ENCODE measurements at regions not wholly inside any gene's neighbourhood (a gene's known extent, or its start where the extent isn't known, plus 50 kb on each side); places are given as distances from the start of the nearest gene placed in this dataset.
A peak's percentile ranks its signal among the peaks of the same experiment; 100 is the strongest.

DNA sequence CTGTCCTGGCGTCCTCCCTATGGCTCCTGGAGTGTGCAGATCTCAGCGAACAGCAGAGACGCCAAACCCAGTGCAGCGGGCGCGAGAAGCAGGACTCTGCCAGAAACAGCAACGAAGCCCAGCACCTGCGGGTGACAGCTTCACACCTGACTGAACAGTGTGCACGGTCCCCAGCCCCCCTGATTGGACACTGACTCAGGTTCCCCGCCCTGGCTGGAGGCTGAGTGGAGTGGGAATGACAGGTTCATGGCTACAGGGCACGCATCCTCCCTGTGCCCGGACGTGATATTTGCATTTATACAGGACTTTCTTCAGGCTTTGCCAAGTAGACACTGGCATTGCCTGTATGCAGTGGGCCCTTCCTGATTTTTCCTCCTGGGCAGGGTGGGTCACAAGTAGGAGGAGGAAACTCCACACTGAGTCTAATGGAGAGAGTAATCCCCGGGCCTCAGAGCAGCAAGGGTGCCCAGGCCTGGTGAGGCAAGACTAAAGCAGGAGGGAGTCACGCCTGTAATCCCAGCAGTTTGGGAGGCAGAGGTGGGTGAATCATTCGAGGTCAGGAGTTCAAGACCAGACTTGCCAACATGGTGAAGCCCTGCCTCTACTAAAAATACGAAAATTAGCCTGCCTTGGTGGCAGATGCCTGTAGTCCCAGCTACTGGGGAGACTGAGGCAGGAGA lies 71.6 kb downstream of the ASCL4 start:
- no peak overlapping the region for H3K4me2 ChIP-seq (ENCODE audit: insufficient read depth, low read length, poor library complexity, severe bottlenecking)
- H3K4me1 ChIP-seq (ENCODE audit: control insufficient read depth in 2 of 2, insufficient read depth in 1 of 2, low read depth in 1 of 2, low read length in 2 of 2): peaks cover 3 to 13% of the 10 kb centered on the region in 2 donors
- peaks cover 0 to 2% of the 10 kb centered on the region in 2 donors for H3K9me3 ChIP-seq (replicated peaks in 1 of 2; ENCODE audit: control insufficient read depth in 2 of 2, insufficient read depth in 1 of 2, low read depth in 1 of 2, low read length in 2 of 2)
- peak overlapping the region in 1 of 2 donors; percentile 53 for H3K4me3 ChIP-seq (ENCODE audit: low read length in 2 of 2)
- no peak overlapping the region for H4K8ac ChIP-seq (ENCODE audit: low read depth, low read length)
- no peak overlapping the region for H2BK5ac ChIP-seq (ENCODE audit: low read length)
- H2BK12ac ChIP-seq (ENCODE audit: low read length): no peak overlapping the region
- no CpG with 5 or more reads among the region's 17 CpGs for WGBS, 2 donors (ENCODE audit: extremely low coverage in 2 of 2, insufficient read length in 2 of 2, insufficient replicate concordance in 1 of 2)
- no peak overlapping the region for H2BK120ac ChIP-seq (ENCODE audit: low read depth, low read length)
- peak overlapping the region; percentile 7 for H3K9ac ChIP-seq (ENCODE audit: low read depth, low read length, poor library complexity)
- no peak overlapping the region for H2AFZ ChIP-seq (ENCODE audit: low read length)
- H3K27ac ChIP-seq (replicated peaks; ENCODE audit: low read length): no peak overlapping the region
- no peaks in the 10 kb centered on the region for H3K36me3 ChIP-seq (replicated peaks in 1 of 2; ENCODE audit: control insufficient read depth in 2 of 2, insufficient read depth in 2 of 2, low read length in 2 of 2)
- H3K23ac ChIP-seq (ENCODE audit: low read depth, low read length, poor library complexity): peak overlapping the region; percentile 87
- DNase-seq (ENCODE audit: low spot score): no peak
- no peak overlapping the region for H2BK15ac ChIP-seq (ENCODE audit: low read length)
- no peak overlapping the region for H3K14ac ChIP-seq (ENCODE audit: low read length)
- H3K79me1 ChIP-seq (ENCODE audit: low read depth, low read length): no peaks in the 10 kb centered on the region
- no peak overlapping the region for H3K4ac ChIP-seq (ENCODE audit: low read length)
- no peak overlapping the region for H4K91ac ChIP-seq (ENCODE audit: low read depth, low read length, poor library complexity)
- H3K27me3 ChIP-seq (ENCODE audit: control insufficient read depth in 3 of 3, insufficient read depth in 3 of 3, low read depth in 1 of 3, low read length in 3 of 3): peaks cover 18 to 90% (median 51%) of the 10 kb centered on the region in 3 experiments
- peak overlapping the region; percentile 5 for H2AK5ac ChIP-seq (ENCODE audit: low read depth, low read length)
- no peak overlapping the region for H3K18ac ChIP-seq (ENCODE audit: low read length)

DNA sequence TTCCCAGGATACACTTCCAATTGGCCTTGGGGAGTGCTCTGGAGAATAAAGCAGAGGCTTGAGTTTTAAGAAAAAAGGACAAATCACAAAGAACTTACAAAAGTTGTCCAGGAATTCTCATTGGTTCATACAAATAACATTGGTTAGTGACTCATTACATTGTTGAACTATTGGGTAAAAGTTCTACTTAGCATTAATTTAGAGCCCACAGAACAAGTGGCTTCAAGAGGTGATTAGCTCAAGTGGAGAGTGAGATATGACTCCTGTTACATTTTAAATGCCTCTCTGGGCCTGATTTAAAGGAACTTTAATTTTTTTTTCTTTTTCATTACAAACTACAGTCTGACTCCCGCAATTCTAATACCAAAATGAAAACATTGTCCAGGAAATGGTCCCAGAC lies 72.9 kb downstream of the ASCL4 start:
- Histone ChIP-seq H3K27me3 (ENCODE audit: control insufficient read depth in 3 of 3, insufficient read depth in 3 of 3, low read depth in 1 of 3, low read length in 3 of 3) (peaks cover 18 to 79% (median 51%) of the 10 kb centered on the region in 3 experiments), H3K4ac (ENCODE audit: low read length) (no peak overlapping the region), H3K4me3 (ENCODE audit: low read length in 2 of 2) (no peak overlapping the region), H3K9ac (ENCODE audit: low read depth, low read length, poor library complexity) (no peak overlapping the region), H3K27ac (replicated peaks; ENCODE audit: low read length) (no peak overlapping the region), H2AFZ (ENCODE audit: low read length) (no peak overlapping the region), H2BK12ac (ENCODE audit: low read length) (no peak overlapping the region), H2BK15ac (ENCODE audit: low read length) (no peak overlapping the region), H4K91ac (ENCODE audit: low read depth, low read length, poor library complexity) (no peak overlapping the region), H2AK5ac (ENCODE audit: low read depth, low read length) (no peak overlapping the region), H3K23ac (ENCODE audit: low read depth, low read length, poor library complexity) (no peak overlapping the region), H3K9me3 (replicated peaks in 1 of 2; ENCODE audit: control insufficient read depth in 2 of 2, insufficient read depth in 1 of 2, low read depth in 1 of 2, low read length in 2 of 2) (peaks cover 0 to 2% of the 10 kb centered on the region in 2 donors), H3K79me1 (ENCODE audit: low read depth, low read length) (no peaks in the 10 kb centered on the region), H3K18ac (ENCODE audit: low read length) (no peak overlapping the region), H2BK5ac (ENCODE audit: low read length) (no peak overlapping the region), H2BK120ac (ENCODE audit: low read depth, low read length) (no peak overlapping the region), H3K36me3 (replicated peaks in 1 of 2; ENCODE audit: control insufficient read depth in 2 of 2, insufficient read depth in 2 of 2, low read length in 2 of 2) (no peaks in the 10 kb centered on the region), H4K8ac (ENCODE audit: low read depth, low read length) (no peak overlapping the region), H3K4me2 (ENCODE audit: insufficient read depth, low read length, poor library complexity, severe bottlenecking) (no peak overlapping the region), H3K14ac (ENCODE audit: low read length) (no peak overlapping the region), H3K4me1 (ENCODE audit: control insufficient read depth in 2 of 2, insufficient read depth in 1 of 2, low read depth in 1 of 2, low read length in 2 of 2) (peaks cover 3 to 13% of the 10 kb centered on the region in 2 donors)
- no peak for DNase-seq (ENCODE audit: low spot score)
- WGBS, 2 donors (ENCODE audit: extremely low coverage in 2 of 2, insufficient read length in 2 of 2, insufficient replicate concordance in 1 of 2): no CpG with 5 or more reads among the region's 1 CpG

GRCh38 chr12:107847830-107848229 lies 73.3 kb downstream of the ASCL4 start:
- peak overlapping the region; percentile 38 for H3K14ac ChIP-seq (ENCODE audit: low read length)

GRCh38 chr12:107853479-107853878 lies 79.0 kb downstream of the ASCL4 start:
- H2AK5ac ChIP-seq (ENCODE audit: low read depth, low read length): no peak overlapping the region
- H2AFZ ChIP-seq (ENCODE audit: low read length): no peak overlapping the region
- no peak overlapping the region for H3K9ac ChIP-seq (ENCODE audit: low read depth, low read length, poor library complexity)
- H4K91ac ChIP-seq (ENCODE audit: low read depth, low read length, poor library complexity): no peak overlapping the region
- no peak overlapping the region for H3K14ac ChIP-seq (ENCODE audit: low read length)
- peaks cover 0 to 2% of the 10 kb centered on the region in 2 donors for H3K9me3 ChIP-seq (replicated peaks in 1 of 2; ENCODE audit: control insufficient read depth in 2 of 2, insufficient read depth in 1 of 2, low read depth in 1 of 2, low read length in 2 of 2)
- no peak overlapping the region for H3K4me2 ChIP-seq (ENCODE audit: insufficient read depth, low read length, poor library complexity, severe bottlenecking)
- no peaks in the 10 kb centered on the region for H3K36me3 ChIP-seq (replicated peaks in 1 of 2; ENCODE audit: control insufficient read depth in 2 of 2, insufficient read depth in 2 of 2, low read length in 2 of 2)
- no peak overlapping the region for H3K27ac ChIP-seq (replicated peaks; ENCODE audit: low read length)
- no peak overlapping the region for H3K4ac ChIP-seq (ENCODE audit: low read length)
- H3K18ac ChIP-seq (ENCODE audit: low read length): no peak overlapping the region
- WGBS, 2 donors (ENCODE audit: extremely low coverage in 2 of 2, insufficient read length in 2 of 2, insufficient replicate concordance in 1 of 2): no CpG with 5 or more reads among the region's 3 CpGs
- no peak overlapping the region for H2BK12ac ChIP-seq (ENCODE audit: low read length)
- no peak overlapping the region for H2BK5ac ChIP-seq (ENCODE audit: low read length)
- no peak overlapping the region for H2BK120ac ChIP-seq (ENCODE audit: low read depth, low read length)
- H3K4me1 ChIP-seq (ENCODE audit: control insufficient read depth in 2 of 2, insufficient read depth in 1 of 2, low read depth in 1 of 2, low read length in 2 of 2): no peaks in the 10 kb centered on the region
- no peaks in the 10 kb centered on the region for H3K79me1 ChIP-seq (ENCODE audit: low read depth, low read length)
- H4K8ac ChIP-seq (ENCODE audit: low read depth, low read length): no peak overlapping the region
- peaks cover 0 to 62% (median 2%) of the 10 kb centered on the region in 3 experiments for H3K27me3 ChIP-seq (ENCODE audit: control insufficient read depth in 3 of 3, insufficient read depth in 3 of 3, low read depth in 1 of 3, low read length in 3 of 3)
- no peak for DNase-seq (ENCODE audit: low spot score)
- H2BK15ac ChIP-seq (ENCODE audit: low read length): no peak overlapping the region
- no peak overlapping the region for H3K23ac ChIP-seq (ENCODE audit: low read depth, low read length, poor library complexity)
- no peak overlapping the region for H3K4me3 ChIP-seq (ENCODE audit: low read length in 2 of 2)

More at GRCh38 chr12:107847830-107848229, 73.3 kb downstream of the ASCL4 start:
- Histone ChIP-seq H3K4ac (ENCODE audit: low read length) (no peak overlapping the region), H3K23ac (ENCODE audit: low read depth, low read length, poor library complexity) (peak overlapping the region; percentile 20), H3K4me3 (ENCODE audit: low read length in 2 of 2) (no peak overlapping the region), H3K4me2 (ENCODE audit: insufficient read depth, low read length, poor library complexity, severe bottlenecking) (no peak overlapping the region), H3K4me1 (ENCODE audit: control insufficient read depth in 2 of 2, insufficient read depth in 1 of 2, low read depth in 1 of 2, low read length in 2 of 2) (peaks cover 3 to 13% of the 10 kb centered on the region in 2 donors), H2BK5ac (ENCODE audit: low read length) (no peak overlapping the region), H2AFZ (ENCODE audit: low read length) (no peak overlapping the region), H2AK5ac (ENCODE audit: low read depth, low read length) (no peak overlapping the region), H3K27ac (replicated peaks; ENCODE audit: low read length) (no peak overlapping the region), H3K36me3 (replicated peaks in 1 of 2; ENCODE audit: control insufficient read depth in 2 of 2, insufficient read depth in 2 of 2, low read length in 2 of 2) (no peaks in the 10 kb centered on the region), H3K27me3 (ENCODE audit: control insufficient read depth in 3 of 3, insufficient read depth in 3 of 3, low read depth in 1 of 3, low read length in 3 of 3) (peaks cover 18 to 75% (median 49%) of the 10 kb centered on the region in 3 experiments), H3K79me1 (ENCODE audit: low read depth, low read length) (no peaks in the 10 kb centered on the region), H4K8ac (ENCODE audit: low read depth, low read length) (no peak overlapping the region), H2BK120ac (ENCODE audit: low read depth, low read length) (no peak overlapping the region), H3K18ac (ENCODE audit: low read length) (no peak overlapping the region), H2BK15ac (ENCODE audit: low read length) (no peak overlapping the region), H2BK12ac (ENCODE audit: low read length) (no peak overlapping the region), H4K91ac (ENCODE audit: low read depth, low read length, poor library complexity) (no peak overlapping the region), H3K9me3 (replicated peaks in 1 of 2; ENCODE audit: control insufficient read depth in 2 of 2, insufficient read depth in 1 of 2, low read depth in 1 of 2, low read length in 2 of 2) (peaks cover 0 to 2% of the 10 kb centered on the region in 2 donors), H3K9ac (ENCODE audit: low read depth, low read length, poor library complexity) (no peak overlapping the region)
- no CpG with 5 or more reads among the region's 3 CpGs for WGBS, 2 donors (ENCODE audit: extremely low coverage in 2 of 2, insufficient read length in 2 of 2, insufficient replicate concordance in 1 of 2)
- DNase-seq (ENCODE audit: low spot score): no peak
